H1 (cell line): ENCODE measurements at regions not wholly inside any gene's neighbourhood (a gene's known extent, or its start where the extent isn't known, plus 50 kb on each side); places are given as distances from the start of the nearest gene placed in this dataset.
"Not testable (repeated sequence)": the region's sequence is repeated elsewhere in the genome, so short reads cannot be mapped to it uniquely, and the experiment has no call there.

Experiments used
- CTCF ChIA-PET: fragments of 300-600 bp; sonication (Branson Sonifier 250); formaldehyde crosslinking; loops from one replicate; lab custom pipeline; 2021; ENCODE audit not compliant: partially characterized antibody; lab: Charles Lee
- POLR2A ChIA-PET: fragments of 300-600 bp; sonication (Branson Sonifier 250); formaldehyde crosslinking; loops from one replicate; lab custom pipeline; 2021; ENCODE audit warnings: inconsistent platforms; ENCODE audit not compliant: partially characterized antibody; lab: Charles Lee
- DNase-seq, 2 experiments: peaks; one replicate each; pipeline versions ENCODE4 v3.0.0 to v3.0.0-alpha.2; 2010 to 2022; ENCODE audit warnings: low spot score in 2 of 2, low read depth in 1 of 2, mixed read lengths in 1 of 2
- FAIRE-seq: peaks from 2 replicates; lab custom pipeline; 2011; peaks lifted over from hg19 to GRCh38; lab: Jason Lieb, UNC
- H2AFZ ChIP-seq: 2 replicates; pipeline ENCODE4 v1.8.1; 2012; ENCODE audit warnings: low read length, inconsistent platforms
- H2AK5ac ChIP-seq: 2 replicates; pipeline ENCODE4 v1.6.1; 2013; ENCODE audit warnings: low read depth, low read length
- H2BK120ac ChIP-seq: replicated peaks from 2 replicates; pipeline ENCODE3; 2013; ENCODE audit warnings: low read depth, low read length, inconsistent platforms
- H2BK12ac ChIP-seq: 2 replicates; pipeline ENCODE4 v1.6.1; 2013; ENCODE audit warnings: low read depth, low read length
- H2BK15ac ChIP-seq: 2 replicates; pipeline ENCODE4 v1.6.1; 2013; ENCODE audit warnings: low read length
- H2BK20ac ChIP-seq: 2 replicates; pipeline ENCODE4 v1.6.1; 2013; ENCODE audit warnings: low read length
- H2BK5ac ChIP-seq: 2 replicates; pipeline ENCODE4 v1.6.1; 2013; ENCODE audit warnings: low read depth, low read length
- H3K14ac ChIP-seq: 2 replicates; pipeline ENCODE4 v1.6.1; 2013; ENCODE audit warnings: inconsistent platforms; ENCODE audit not compliant: insufficient read length
- H3K18ac ChIP-seq: 2 replicates; pipeline ENCODE4 v1.6.1; 2013; ENCODE audit warnings: low read length; ENCODE audit errors: extremely low read depth
- H3K23ac ChIP-seq: 2 replicates; pipeline ENCODE4 v1.6.1; 2013; ENCODE audit warnings: inconsistent platforms; ENCODE audit not compliant: insufficient read length
- H3K23me2 ChIP-seq: 2 replicates; pipeline ENCODE4 v1.6.1; 2013; ENCODE audit warnings: low read depth, low read length
- H3K27ac ChIP-seq: 2 replicates; pipeline ENCODE4 v1.6.1; 2011; ENCODE audit warnings: low read depth, low read length, inconsistent platforms
- H3K27me3 ChIP-seq, 4 experiments: replicated peaks in 1 of 4; 1 replicate in 1 of 4; 2 replicates in 3 of 4; pipeline versions ENCODE4 v1.6.1 to v1.8.1; 2011 to 2013; ENCODE audit warnings: low read length in 3 of 4, mild to moderate bottlenecking in 3 of 4, inconsistent platforms in 2 of 4, mixed read lengths in 2 of 4, moderate library complexity in 1 of 4; ENCODE audit not compliant: control insufficient read depth in 3 of 4, insufficient read depth in 3 of 4; ENCODE audit errors: extremely low read depth in 1 of 4
- H3K36me3 ChIP-seq, 4 experiments: 2 replicates each; pipeline versions ENCODE4 v1.6.1 to v1.8.1; 2011 to 2013; ENCODE audit warnings: mild to moderate bottlenecking in 4 of 4, low read length in 3 of 4, moderate library complexity in 2 of 4, control low read depth in 1 of 4, inconsistent platforms in 1 of 4; ENCODE audit not compliant: insufficient read depth in 4 of 4, control insufficient read depth in 2 of 4
- H3K4ac ChIP-seq: replicated peaks from 2 replicates; pipeline ENCODE3; 2013; ENCODE audit warnings: low read length, low read depth, mixed read lengths, inconsistent platforms; ENCODE audit not compliant: insufficient read length
- H3K4me1 ChIP-seq, 4 experiments: replicated peaks in 1 of 4; 1 replicate in 1 of 4; 2 replicates in 3 of 4; pipeline versions ENCODE4 v1.6.1 to v1.8.1; 2011 to 2013; ENCODE audit warnings: low read length in 3 of 4, inconsistent platforms in 2 of 4, mixed read lengths in 1 of 4; ENCODE audit not compliant: insufficient read depth in 4 of 4, control insufficient read depth in 3 of 4
- H3K4me2 ChIP-seq, 2 experiments: 2 replicates each; pipeline versions ENCODE4 v1.6.1 to v1.8.1; 2011 to 2013; ENCODE audit warnings: low read depth in 2 of 2, low read length in 2 of 2, control low read depth in 1 of 2, inconsistent platforms in 1 of 2, mild to moderate bottlenecking in 1 of 2; ENCODE audit not compliant: insufficient read depth in 1 of 2
- H3K4me3 ChIP-seq, 4 experiments: fragments of 200-600, 300-600 bp in 1 of 4; sonication (generic), shearing (Covaris generic), sonication (Bioruptor Twin) in 1 of 4; 2 replicates each; pipeline versions ENCODE4 v1.5.1 to v1.8.1; 2011 to 2016; ENCODE audit warnings: low read length in 4 of 4, low read depth in 3 of 4, control low read depth in 2 of 4, inconsistent platforms in 2 of 4, mild to moderate bottlenecking in 2 of 4, mixed read lengths in 1 of 4, moderate library complexity in 1 of 4; ENCODE audit not compliant: insufficient read depth in 2 of 4; ENCODE audit errors: extremely low read depth in 1 of 4
- H3K56ac ChIP-seq: replicated peaks from 2 replicates; pipeline ENCODE3; 2013; ENCODE audit warnings: low read depth, mild to moderate bottlenecking, mixed read lengths, low read length, inconsistent platforms; ENCODE audit not compliant: insufficient read length
- H3K79me1 ChIP-seq: 2 replicates; pipeline ENCODE4 v1.6.1; 2013; ENCODE audit warnings: low read depth, low read length, control low read depth
- H3K79me2 ChIP-seq, 2 experiments: 2 replicates each; pipeline versions ENCODE4 v1.6.1 to v1.8.1; 2012 to 2013; ENCODE audit warnings: low read length in 2 of 2, mild to moderate bottlenecking in 2 of 2, inconsistent platforms in 1 of 2; ENCODE audit not compliant: insufficient read depth in 2 of 2, control insufficient read depth in 1 of 2
- H3K9ac ChIP-seq, 4 experiments: replicated peaks in 1 of 4; 1 replicate in 1 of 4; 2 replicates in 3 of 4; pipeline versions ENCODE4 v1.6.1 to v1.8.1; 2011 to 2013; ENCODE audit warnings: low read depth in 3 of 4, low read length in 3 of 4, control low read depth in 2 of 4, mild to moderate bottlenecking in 2 of 4, moderate library complexity in 2 of 4, inconsistent platforms in 1 of 4; ENCODE audit errors: extremely low read depth in 1 of 4
- H3K9me3 ChIP-seq, 2 experiments: 2 replicates each; pipeline versions ENCODE4 v1.6.1 to v1.8.1; 2012 to 2013; ENCODE audit warnings: mild to moderate bottlenecking in 2 of 2, moderate library complexity in 2 of 2, control low read depth in 1 of 2, inconsistent platforms in 1 of 2, low read depth in 1 of 2, low read length in 1 of 2, mixed read lengths in 1 of 2; ENCODE audit not compliant: insufficient read depth in 2 of 2
- H4K20me1 ChIP-seq, 2 experiments: replicated peaks in 1 of 2; 2 replicates each; pipeline versions ENCODE3 to v1.8.1; 2011 to 2013; ENCODE audit warnings: inconsistent platforms in 2 of 2, low read length in 2 of 2, mild to moderate bottlenecking in 1 of 2; ENCODE audit not compliant: insufficient read depth in 2 of 2, control insufficient read depth in 1 of 2
- H4K5ac ChIP-seq: 2 replicates; pipeline ENCODE4 v1.6.1; 2013; ENCODE audit warnings: low read length, low read depth, mixed read lengths, inconsistent platforms; ENCODE audit not compliant: insufficient read length
- H4K8ac ChIP-seq: 2 replicates; pipeline ENCODE4 v1.8.0; 2013; ENCODE audit warnings: mild to moderate bottlenecking, moderate library complexity, low read length, inconsistent platforms; ENCODE audit not compliant: insufficient read depth; ENCODE audit errors: extremely low read depth
- H4K91ac ChIP-seq: replicated peaks from 2 replicates; pipeline ENCODE3; 2013; ENCODE audit warnings: low read length, mixed read lengths, inconsistent platforms; ENCODE audit not compliant: insufficient read length
- WGBS, 2 experiments: shearing (Covaris generic) in 1 of 2; methylation state at CpG; one replicate each; pipeline versions ENCODE4 v1.1.6 to v1.1.7; 2013 to 2015; ENCODE audit warnings: low lambda C conversion rate in 2 of 2, mixed read lengths in 2 of 2, inconsistent platforms in 1 of 2, low coverage in 1 of 2, missing lambda C conversion rate in 1 of 2; ENCODE audit not compliant: insufficient replicate concordance in 2 of 2, insufficient coverage in 1 of 2, insufficient read length in 1 of 2; ENCODE audit errors: extremely low coverage in 1 of 2, missing lambda C conversion rate in 1 of 2; 5-methylcytosine and 5-hydroxymethylcytosine counted together

GRCh38 chr6:159407211-159407780 is 238.1 kb downstream of the FNDC1 start:
- FAIRE-seq, H3K23ac ChIP-seq, H3K4me2 ChIP-seq, H2BK20ac ChIP-seq, H3K4me3 ChIP-seq, H3K4me1 ChIP-seq, H3K9ac ChIP-seq, H2BK5ac ChIP-seq, H3K79me1 ChIP-seq, H3K27ac ChIP-seq, H4K8ac ChIP-seq, H3K27me3 ChIP-seq, H2BK15ac ChIP-seq, H3K18ac ChIP-seq, H3K4ac ChIP-seq, H2AFZ ChIP-seq, DNase-seq, H3K36me3 ChIP-seq, CTCF ChIA-PET, H4K5ac ChIP-seq, H2AK5ac ChIP-seq, H3K23me2 ChIP-seq, H2BK12ac ChIP-seq, H4K20me1 ChIP-seq, H3K79me2 ChIP-seq, H2BK120ac ChIP-seq, POLR2A ChIA-PET, H4K91ac ChIP-seq, H3K56ac ChIP-seq, H3K14ac ChIP-seq: not testable (repeated sequence)
- peaks cover 37 to 65% of the 10 kb centered on the region in 2 experiments for H3K9me3 ChIP-seq
- WGBS, 2 experiments: 87% methylated on average over 5 of the region's 41 CpGs; no CpG with 5 or more reads in 1 of the 2 experiments
